UCSD-AML1 (cell line): ENCODE measurements at regions not wholly inside any gene's neighbourhood (a gene's known extent, or its start where the extent isn't known, plus 50 kb on each side); places are given as distances from the start of the nearest gene placed in this dataset.

Experiments
- DNase-seq: peaks from one replicate; lab custom pipeline; 2025; ENCODE audit not compliant: unreplicated experiment; lab: John Stamatoyannopoulos, UW

GRCh38 chr5:155831491-155831890 lies 495.5 kb upstream of the SGCD start:
- no peak for DNase-seq

- DNase-seq = no peak
Measured at GRCh38 chr5:155833287-155833686, 493.7 kb upstream of the SGCD start.

GRCh38 chr5:155834271-155834975 lies 492.5 kb upstream of the SGCD start:
- no peak for DNase-seq

- DNase-seq = no peak
Measured at GRCh38 chr5:155836089-155836803, 490.7 kb upstream of the SGCD start.

GRCh38 chr5:155838394-155838793 lies 488.6 kb upstream of the SGCD start:
- no peak for DNase-seq

- no peak for DNase-seq
Measured at GRCh38 chr5:155839251-155840037, 487.5 kb upstream of the SGCD start.

- DNase-seq = no peak
Measured at GRCh38 chr5:155844542-155844941, 482.4 kb upstream of the SGCD start.

- no peak for DNase-seq
Measured at GRCh38 chr5:155850370-155850769, 476.6 kb upstream of the SGCD start.

- no peak for DNase-seq
Measured at GRCh38 chr5:155866971-155867370, 460.0 kb upstream of the SGCD start.

GRCh38 chr5:155867522-155868088 lies 459.4 kb upstream of the SGCD start:
- no peak for DNase-seq

- no peak for DNase-seq
Measured at GRCh38 chr5:155870636-155871035, 456.3 kb upstream of the SGCD start.

- no peak for DNase-seq
Measured at GRCh38 chr5:155871623-155872022, 455.3 kb upstream of the SGCD start.

- no peak for DNase-seq
Measured at GRCh38 chr5:155872629-155873220, 454.2 kb upstream of the SGCD start.

- no peak for DNase-seq
Measured at GRCh38 chr5:155878991-155879575, 447.9 kb upstream of the SGCD start.

- no peak for DNase-seq
Measured at GRCh38 chr5:155884041-155884440, 442.9 kb upstream of the SGCD start.

- no peak for DNase-seq
Measured at GRCh38 chr5:155885199-155885598, 441.8 kb upstream of the SGCD start.

GRCh38 chr5:155886311-155887031 lies 440.5 kb upstream of the SGCD start:
- DNase-seq = no peak

- no peak for DNase-seq
Measured at GRCh38 chr5:155895484-155895883, 431.5 kb upstream of the SGCD start.

- DNase-seq = no peak
Measured at GRCh38 chr5:155897761-155898160, 429.2 kb upstream of the SGCD start.

- no peak for DNase-seq
Measured at GRCh38 chr5:155898284-155898683, 428.7 kb upstream of the SGCD start.
